SIG-M5 (cell line): ENCODE measurements at regions not wholly inside any gene's neighbourhood (a gene's known extent, or its start where the extent isn't known, plus 50 kb on each side); places are given as distances from the start of the nearest gene placed in this dataset.

ENCODE experiments used
- DNase-seq: peaks from one replicate; lab custom pipeline; 2025; lab: John Stamatoyannopoulos, UW

- DNase-seq: no peak
Observed at GRCh38 chr2:226031647-226032501, 632.4 kb downstream of the NYAP2 start.

DNA sequence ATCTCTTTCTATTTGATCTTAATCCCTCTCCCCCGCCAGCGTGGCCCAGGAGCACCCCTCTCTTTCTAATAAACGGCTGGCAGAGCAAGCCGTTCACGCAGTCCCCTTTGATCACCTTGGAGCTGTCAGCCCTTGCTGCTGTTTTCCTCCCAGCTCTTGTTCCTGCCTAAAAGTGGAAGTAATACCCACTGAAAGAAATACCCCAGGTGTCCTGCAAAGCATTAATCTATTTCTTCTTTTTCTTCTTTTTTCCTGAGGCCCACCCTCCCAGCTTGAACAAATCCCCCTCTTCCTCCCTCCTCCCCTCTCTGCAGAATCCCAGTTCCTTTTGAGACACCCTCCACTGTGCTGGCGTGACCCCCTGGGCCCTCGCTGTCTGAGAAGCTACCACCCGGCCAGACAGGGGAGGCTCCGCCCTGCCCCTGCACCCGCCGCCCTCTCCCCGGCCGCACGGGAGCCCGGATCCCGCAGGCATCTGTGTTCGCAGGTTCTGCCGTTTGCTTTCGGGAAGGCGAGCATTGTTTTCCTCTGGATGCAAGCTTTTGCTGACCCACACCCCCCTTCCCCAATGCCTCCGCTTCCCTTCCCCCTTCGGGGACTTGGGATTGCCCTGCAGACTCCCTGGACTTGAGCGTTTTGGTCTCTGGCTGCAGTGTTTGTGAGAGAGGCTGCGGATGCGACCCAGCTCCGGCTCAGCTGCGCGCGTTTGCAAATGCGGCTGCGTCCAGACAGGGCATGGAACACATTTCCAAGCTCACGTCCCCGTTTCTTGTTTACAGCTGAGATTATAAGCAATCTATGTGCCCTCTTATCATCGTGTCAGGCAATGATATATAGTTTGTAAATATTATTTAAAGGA lies 631.5 kb downstream of the NYAP2 start:
- peak; percentile 91 for DNase-seq

- peak; percentile 59 for DNase-seq
Observed at GRCh38 chr2:226030369-226030768, 630.9 kb downstream of the NYAP2 start.

GRCh38 chr2:226023946-226024345 lies 624.4 kb downstream of the NYAP2 start:
- DNase-seq: no peak

DNA sequence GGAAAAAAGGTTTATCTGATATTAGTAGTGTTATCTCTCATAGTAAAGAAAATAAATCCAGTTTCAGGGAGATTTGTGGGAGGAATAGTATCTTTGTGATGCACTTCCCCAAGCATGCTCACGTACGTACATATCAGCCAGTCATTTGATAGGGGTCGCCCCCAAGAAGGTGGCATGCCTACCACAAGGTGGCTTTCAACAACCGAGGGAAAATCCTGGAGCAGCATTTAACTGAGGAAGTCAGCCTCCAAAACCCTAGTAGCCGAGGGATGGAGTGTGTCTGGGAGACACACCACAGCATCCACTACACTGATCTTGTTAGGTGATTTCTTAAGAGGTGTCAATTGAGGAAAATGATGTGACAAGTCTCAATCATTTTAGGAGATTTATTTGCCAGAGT lies 623.9 kb downstream of the NYAP2 start:
- no peak for DNase-seq

DNA sequence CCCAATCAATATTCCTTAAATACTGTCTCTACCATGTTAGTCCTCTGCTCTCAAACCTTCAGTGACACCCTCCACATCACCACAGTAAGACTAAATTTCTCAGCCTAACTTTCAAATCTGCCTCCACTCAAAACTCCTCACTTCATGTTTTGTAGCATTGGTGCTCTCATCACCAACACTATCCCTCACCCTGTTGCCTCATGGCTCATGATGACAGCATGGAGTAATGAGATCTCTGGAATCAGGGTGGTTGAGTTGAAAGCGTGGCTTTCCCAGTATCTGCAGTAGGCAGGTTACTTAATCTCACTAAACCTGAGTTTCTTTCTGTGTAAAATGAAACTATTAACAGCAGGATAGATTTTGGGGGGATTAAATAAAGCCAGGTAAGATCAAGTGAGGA lies 621.4 kb downstream of the NYAP2 start:
- no peak for DNase-seq

DNA sequence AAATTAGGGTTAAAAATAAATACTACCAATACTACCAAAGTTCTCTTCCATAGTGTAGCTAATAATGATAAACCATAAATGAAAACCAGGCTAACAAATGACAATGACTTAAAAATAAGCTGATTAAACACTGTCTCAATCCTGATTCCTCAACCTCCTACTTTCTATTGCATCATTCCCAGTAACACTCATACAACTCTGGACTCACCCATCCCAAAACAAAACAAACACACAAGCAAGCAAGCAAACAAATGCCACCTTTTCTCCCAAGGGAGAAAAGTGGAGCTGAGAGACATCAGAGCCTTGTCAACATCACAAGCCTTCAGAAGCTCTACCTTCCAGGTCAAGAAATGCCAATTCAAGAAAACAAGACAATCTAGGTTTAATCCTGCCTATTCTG lies 620.7 kb downstream of the NYAP2 start:
- no peak for DNase-seq

GRCh38 chr2:226018641-226019040 lies 619.1 kb downstream of the NYAP2 start:
- DNase-seq: no peak

DNA sequence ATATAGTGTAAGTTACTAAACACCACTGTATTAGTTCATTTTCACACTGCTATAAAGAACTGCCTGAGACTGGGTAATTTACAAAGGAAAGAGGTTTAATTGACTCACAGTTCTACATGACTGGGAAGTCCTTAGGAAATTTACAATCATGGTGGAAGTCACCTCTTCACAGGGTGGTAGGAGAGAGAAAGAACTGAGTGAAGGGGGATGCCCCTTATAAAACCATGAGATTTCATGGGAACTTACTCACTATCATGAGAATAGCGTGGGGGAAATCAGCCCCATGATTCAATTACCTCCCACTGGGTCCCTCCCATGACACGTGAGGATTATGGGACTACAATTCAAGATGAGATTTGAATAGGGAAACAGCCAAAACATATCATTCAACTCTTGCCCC lies 618.0 kb downstream of the NYAP2 start:
- no peak for DNase-seq

DNA sequence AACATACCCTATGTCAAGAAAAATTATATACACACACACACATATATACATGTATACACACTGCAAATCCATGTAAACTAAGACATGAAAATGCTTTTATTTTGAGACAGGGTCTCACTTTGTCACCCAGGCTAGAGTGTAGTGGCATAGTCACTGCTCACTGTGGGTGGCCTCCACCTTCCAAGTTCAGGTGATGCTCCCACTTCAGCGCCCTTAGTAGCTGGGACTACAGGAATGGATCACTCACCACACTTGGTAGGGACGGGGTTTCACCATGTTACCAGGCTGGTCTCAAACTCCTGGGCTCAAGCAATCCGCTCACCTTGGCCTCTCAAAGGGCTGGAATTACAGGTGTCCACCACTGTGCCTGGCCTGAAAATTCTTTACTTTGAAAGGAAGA lies 617.6 kb downstream of the NYAP2 start:
- no peak for DNase-seq

- DNase-seq: no peak
Observed at GRCh38 chr2:226011716-226012450, 612.4 kb downstream of the NYAP2 start.

DNA sequence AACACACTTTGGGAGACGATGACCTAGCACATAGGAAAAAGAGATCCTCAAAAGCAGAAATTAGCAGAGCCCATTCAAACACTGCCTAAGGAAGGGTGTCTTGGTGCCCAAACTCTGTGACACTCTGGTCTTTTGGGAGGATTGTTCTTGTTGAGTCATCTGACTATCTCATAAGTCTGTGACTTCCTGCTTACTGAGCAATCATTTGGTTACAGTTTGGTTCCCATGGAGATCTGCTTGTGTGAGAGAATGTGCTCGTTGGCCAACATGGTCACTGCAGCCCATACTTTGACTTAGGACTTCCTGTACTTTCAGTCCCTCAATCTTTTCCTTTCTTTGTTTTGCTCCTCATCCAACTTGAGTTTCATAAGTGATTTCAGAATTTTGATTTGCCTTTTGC lies 602.9 kb downstream of the NYAP2 start:
- DNase-seq: peak; percentile 83

DNA sequence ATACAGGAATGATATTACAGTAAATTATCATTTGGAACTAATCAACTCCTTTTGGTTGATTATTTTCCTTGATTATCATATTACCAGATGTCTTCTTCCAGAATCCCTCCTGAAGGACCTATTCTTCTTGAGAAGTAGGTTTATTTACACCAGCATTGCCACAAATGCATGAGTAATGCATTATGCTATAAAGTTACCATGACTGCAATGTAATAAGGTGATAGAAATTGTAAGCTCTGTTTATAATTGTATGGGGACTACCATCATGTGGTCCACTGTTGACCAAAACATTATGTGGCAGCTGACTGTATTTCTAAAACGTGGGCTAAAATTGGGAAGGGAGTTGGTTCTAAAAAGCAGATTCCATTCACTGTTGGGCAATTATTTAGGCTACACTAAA lies 602.2 kb downstream of the NYAP2 start:
- no peak for DNase-seq

DNA sequence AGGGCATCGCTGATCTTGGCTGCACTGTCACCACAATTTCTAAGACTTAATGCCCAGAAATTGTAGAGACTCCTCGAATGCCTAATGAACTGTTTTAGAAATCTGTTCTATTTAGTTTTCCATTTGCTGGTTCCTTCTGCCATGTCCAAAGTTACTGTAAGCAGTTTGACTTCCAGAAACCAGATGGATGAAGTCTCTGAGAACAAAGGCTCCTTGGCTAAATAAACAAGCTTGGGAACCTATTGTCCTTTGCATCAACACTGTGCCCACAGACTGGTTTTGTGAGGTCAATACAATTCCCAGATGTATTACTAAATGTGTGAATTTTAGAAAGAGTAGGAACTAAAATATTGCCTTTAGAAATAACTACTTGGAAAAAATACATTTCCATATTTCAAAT lies 600.2 kb downstream of the NYAP2 start:
- DNase-seq: no peak

DNA sequence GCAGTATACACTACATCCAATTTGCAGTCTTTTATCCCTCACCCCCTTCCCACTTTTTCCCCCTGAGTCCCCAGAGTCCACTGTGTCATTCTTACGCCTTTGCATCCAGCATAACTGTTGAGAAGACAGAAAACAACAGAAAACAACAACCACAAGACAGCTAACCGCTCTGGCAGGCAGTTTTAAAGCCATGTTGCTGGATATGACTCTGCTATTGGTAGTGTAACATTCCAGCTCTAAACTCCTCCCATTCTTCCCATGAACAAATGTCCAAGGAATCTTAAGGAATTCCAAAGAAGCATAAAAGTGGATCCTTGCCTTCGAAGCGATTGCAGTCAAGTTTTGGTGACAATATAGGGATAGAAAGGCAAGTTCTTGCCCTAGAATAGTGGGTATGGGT lies 599.1 kb downstream of the NYAP2 start:
- no peak for DNase-seq

GRCh38 chr2:225998116-225998515 lies 598.6 kb downstream of the NYAP2 start:
- DNase-seq: no peak

- no peak for DNase-seq
Observed at GRCh38 chr2:225996462-225996828, 596.9 kb downstream of the NYAP2 start.

GRCh38 chr2:225995796-225996461 lies 596.4 kb downstream of the NYAP2 start:
- no peak for DNase-seq

- DNase-seq: no peak
Observed at GRCh38 chr2:225994748-225995405, 595.4 kb downstream of the NYAP2 start.

DNA sequence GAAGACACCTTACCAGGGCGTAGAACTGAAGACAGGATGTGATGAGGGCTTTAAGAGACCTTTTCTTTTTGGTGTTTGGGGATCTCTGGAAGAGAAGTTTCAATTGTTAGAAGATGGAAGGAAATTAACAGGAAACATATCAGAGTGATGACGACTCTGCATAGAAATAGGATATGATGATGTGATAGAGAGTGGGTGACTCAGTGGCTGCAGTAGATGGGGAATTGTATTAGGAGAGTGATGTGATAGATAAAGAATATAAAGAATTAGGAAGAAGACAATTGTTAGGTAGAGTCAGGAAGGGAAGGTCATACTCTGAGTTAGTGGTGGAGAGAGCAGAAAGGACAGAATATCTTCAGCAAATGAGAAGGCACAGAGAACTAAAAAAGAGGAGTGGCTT lies 593.9 kb downstream of the NYAP2 start:
- no peak for DNase-seq

GRCh38 chr2:225989809-225990208 lies 590.3 kb downstream of the NYAP2 start:
- DNase-seq: no peak
